ENCODE measurements at regions not wholly inside any gene's neighbourhood (a gene's known extent, or its start where the extent isn't known, plus 50 kb on each side); places are given as distances from the start of the nearest gene placed in this dataset.

GRCh38 chr5:68757626-68758212 lies 336.1 kb upstream of the SLC30A5 start:
- no peak for DNase-seq

DNA sequence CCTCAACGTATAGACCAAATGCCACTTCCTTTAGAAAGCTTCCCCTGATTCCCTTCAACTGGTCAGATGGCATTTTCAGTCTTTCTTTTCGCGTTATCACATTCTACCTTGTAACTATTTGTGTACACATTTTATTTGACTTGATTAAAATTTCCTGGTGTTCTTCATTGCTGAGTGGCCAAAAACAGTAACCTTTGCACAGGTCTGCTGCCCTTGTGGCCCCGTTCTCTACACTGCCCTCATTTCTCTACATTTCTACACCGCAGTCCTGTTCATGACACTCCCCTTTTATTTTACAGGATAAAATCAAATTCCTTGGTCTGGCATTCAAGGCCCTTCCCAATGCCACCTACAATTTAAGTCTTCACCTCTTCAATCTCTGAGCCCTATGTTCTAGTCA lies 334.2 kb upstream of the SLC30A5 start:
- DNase-seq = no peak

GRCh38 chr5:68762201-68762600 lies 331.6 kb upstream of the SLC30A5 start:
- DNase-seq = no peak

GRCh38 chr5:68766952-68767464 lies 326.8 kb upstream of the SLC30A5 start:
- no peak for DNase-seq

GRCh38 chr5:68770551-68770950 lies 323.3 kb upstream of the SLC30A5 start:
- DNase-seq = no peak

DNA sequence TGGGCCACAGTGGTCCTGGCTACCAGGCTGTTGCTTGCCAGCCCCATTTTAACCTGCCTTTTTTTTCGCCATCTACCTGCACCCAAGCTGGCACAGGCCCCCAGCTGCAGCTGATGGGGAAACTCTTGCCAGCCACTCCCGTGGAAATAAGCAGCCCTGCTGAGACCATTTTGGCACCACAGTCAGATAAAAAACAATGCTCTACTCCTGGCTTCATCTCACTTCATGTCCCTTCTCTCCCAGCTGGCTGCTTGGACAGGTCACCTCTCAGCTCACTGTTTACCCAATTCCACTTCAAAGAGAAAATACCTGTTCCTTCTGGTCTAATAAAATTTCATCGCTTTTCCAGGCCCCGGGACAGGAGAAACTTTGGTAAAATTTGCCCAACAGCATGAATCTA lies 322.6 kb upstream of the SLC30A5 start:
- DNase-seq = no peak

- no peak for DNase-seq
These were observed 322.1 kb upstream of the SLC30A5 start for GRCh38 chr5:68771732-68772131.

- no peak for DNase-seq
These were observed 317.4 kb upstream of the SLC30A5 start for GRCh38 chr5:68776381-68776780.

DNA sequence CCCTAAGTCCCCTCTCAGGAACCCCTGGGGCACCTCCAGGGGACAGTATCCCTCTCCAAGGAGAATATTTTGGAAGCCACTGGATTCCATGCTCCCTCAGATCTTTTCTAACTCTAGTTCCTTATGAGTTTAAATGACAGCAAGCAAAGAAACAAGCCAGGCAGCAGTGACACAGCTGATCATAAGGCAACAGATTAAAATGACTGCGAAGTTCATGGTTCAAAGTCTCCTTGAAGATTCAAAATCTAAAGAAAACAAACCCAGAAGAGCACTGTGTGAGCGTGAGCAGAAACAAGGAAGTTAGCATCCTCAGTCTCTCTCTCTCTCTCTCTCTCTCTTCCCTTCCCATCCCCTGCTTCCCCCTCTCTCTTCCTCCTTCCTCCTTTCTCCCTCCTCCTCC lies 316.7 kb upstream of the SLC30A5 start:
- no peak for DNase-seq

- no peak for DNase-seq
These were observed 315.3 kb upstream of the SLC30A5 start for GRCh38 chr5:68778484-68778883.

DNA sequence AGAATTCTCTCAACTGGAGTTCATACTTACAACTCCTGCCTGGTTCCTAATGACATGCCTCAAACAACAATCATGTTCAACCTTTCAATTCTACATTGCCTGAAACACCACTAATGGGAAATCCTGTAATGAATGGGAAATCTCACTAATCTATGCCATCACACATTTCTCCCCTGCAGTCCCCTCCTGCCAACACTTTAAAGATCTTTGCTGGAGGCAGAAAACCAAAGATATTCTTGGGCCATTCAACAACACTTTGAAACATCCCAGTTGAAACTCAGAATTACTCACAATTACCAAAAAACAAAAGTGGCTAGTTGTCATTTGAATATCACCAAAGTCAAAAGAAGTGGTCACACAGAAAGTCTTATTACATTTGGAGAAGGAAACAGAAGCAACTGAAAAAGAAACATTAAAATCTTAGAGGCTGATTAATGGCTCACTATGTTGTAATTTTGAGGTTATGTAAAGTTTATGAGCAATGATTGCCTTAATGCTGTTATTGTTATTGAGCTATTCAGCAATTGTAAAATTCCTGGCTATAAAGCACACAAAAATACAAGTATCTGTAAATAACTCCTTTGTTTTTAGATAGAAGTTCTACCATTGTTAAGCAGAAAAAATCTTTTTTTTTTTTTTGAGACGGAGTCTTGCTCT lies 313.4 kb upstream of the SLC30A5 start:
- DNase-seq = no peak

DNA sequence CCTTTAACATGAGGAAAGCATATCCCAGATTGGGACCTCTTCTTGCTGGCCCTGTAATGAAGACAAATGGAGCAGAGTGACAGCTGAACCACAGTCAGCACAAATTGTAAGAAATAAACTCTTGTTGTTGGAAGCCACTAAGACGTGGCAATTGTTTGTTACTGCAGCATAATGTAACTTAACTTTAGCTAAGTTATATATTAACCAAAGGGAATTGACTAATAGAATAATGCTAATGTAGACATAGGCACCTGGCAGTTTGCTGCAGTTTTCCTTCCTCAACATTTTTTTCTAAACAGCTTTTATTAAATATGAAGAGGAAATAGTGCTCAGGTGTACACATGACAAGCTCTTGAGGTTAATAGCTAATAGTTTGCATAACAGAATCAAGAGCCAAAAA lies 300.7 kb upstream of the SLC30A5 start:
- no peak for DNase-seq

DNA sequence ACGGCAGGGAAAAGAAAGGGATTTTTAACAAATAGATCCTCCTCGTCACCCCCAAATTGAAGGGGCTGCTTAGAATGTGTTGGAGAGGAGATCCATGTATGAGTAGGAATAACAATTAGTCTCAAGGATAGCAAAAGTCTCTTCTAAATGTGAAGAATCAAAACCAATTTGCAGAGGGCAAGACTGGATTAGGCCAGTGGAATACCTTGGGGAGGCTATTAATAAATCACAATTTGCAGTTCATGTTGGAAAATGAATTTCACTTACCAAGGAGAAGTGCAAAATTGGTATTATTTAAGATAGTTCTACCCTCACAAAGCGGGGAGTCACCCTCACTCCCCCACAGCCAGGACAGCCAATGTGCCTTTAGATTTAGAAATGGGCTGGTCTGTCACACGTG lies 299.8 kb upstream of the SLC30A5 start:
- DNase-seq = no peak

DNA sequence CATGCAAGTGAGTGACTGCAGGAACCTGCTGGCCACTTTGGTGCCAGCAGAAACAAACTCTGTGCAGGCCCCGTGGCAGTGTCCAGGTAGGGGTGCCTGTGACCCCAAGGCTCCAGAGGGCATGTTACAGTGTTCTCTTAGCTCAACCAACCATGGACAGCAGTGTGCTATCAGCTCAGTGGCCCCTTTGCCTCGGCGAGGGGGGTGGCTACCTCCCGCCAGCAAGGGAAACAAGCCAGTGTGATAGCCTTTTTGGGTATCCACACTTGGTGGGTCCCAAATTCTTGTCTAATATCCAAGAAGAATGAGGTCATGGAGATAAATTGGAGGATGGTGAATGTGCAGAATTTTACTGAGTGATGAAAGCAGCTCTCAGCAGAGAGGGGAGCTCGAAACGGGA lies 298.6 kb upstream of the SLC30A5 start:
- no peak for DNase-seq

- DNase-seq = no peak
These were observed 294.7 kb upstream of the SLC30A5 start for GRCh38 chr5:68798877-68799843.

DNA sequence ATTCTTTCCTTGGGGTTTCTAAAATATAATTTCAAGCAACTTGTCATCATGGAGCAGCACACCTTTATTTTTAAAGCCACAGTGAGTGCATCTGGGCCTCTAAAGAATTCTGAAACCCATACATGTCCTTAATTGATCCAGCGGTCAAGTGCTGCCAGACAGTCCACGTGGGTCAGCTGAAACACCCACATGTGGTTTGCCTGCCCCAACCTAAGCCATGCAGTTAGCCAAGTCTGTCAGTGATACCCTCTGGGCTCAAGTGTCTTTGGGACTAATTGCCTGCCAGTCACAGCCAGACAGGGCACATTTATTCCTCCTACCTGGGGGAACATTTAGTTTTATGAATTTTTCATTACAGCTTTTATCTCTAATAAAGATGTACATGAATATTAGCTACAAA lies 291.4 kb upstream of the SLC30A5 start:
- no peak for DNase-seq

GRCh38 chr5:68803881-68804319 lies 289.9 kb upstream of the SLC30A5 start:
- DNase-seq = no peak

GRCh38 chr5:68804343-68804742 lies 289.5 kb upstream of the SLC30A5 start:
- DNase-seq = no peak

GRCh38 chr5:68805444-68805843 lies 288.4 kb upstream of the SLC30A5 start:
- no peak for DNase-seq

DNA sequence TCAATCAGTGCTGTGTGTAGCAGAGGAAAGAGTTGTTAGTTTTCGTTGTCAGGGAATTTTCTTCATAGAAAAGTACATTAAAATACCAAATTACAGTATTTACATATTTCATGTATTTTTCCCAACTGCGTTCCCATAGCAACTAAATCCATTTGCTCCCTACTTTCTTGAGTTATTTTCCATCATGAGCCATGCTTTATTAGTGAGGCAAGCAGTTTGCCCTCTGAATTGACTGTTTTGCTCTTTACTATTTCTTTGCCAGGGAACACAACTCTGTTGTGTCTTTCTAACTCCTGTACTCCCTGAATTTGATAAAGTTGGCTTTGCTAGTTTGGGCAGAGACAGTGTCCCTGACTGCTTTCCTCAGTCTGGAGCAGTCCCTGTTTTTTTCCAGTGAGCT lies 276.2 kb upstream of the SLC30A5 start:
- DNase-seq = no peak

GRCh38 chr5:68818057-68818695 lies 275.6 kb upstream of the SLC30A5 start:
- DNase-seq = no peak

DNA sequence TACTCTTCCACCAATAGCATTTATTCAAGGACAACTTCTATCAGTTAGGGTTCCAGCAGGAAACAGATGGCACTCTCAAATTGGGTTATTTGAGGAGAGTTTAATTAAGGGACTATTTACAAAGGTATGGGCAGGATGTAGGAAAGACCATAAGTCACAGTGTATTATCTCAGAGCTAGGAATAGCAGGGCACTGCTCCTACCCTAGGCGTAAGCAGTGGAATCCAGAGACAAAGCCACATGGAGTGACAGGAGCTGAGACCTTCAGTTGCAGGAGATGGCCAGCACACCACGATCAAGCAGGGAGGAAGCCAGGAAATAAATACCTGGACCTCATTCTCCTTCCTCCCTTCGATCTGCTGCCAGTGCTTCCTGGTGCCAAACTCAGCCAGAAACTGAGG lies 274.9 kb upstream of the SLC30A5 start:
- no peak for DNase-seq

GRCh38 chr5:68821056-68821455 lies 272.8 kb upstream of the SLC30A5 start:
- DNase-seq = no peak
